ENCODE measurements at regions not wholly inside any gene's neighbourhood (a gene's known extent, or its start where the extent isn't known, plus 50 kb on each side); places are given as distances from the start of the nearest gene placed in this dataset.

GRCh38 chr4:144347121-144347520, 206.6 kb upstream of the GYPA start:
- Histone ChIP-seq H3K36me3 (ENCODE audit: control insufficient read depth, insufficient read depth, low read length) (no peaks in the 10 kb centered on the region), H3K4me1 (ENCODE audit: control insufficient read depth, insufficient read depth, low read length, poor library complexity, severe bottlenecking) (peaks cover 2% of the 10 kb centered on the region), H3K4me3 (ENCODE audit: extremely low read depth, insufficient read depth, low read length, poor library complexity, severe bottlenecking) (no peak overlapping the region), H3K9me3 (ENCODE audit: control insufficient read depth, low read length) (no peaks in the 10 kb centered on the region), H3K27ac (ENCODE audit: low read depth, low read length, severe bottlenecking) (no peak overlapping the region)
- 100% methylated on average over 1 of the region's 4 CpGs; no CpG with 5 or more reads in 1 of the 2 experiments for WGBS, 2 experiments (ENCODE audit: insufficient coverage in 2 of 2)

- Histone ChIP-seq H3K4me3 (ENCODE audit: extremely low read depth, insufficient read depth, low read length, poor library complexity, severe bottlenecking) (no peak overlapping the region), H3K9me3 (ENCODE audit: control insufficient read depth, low read length) (no peaks in the 10 kb centered on the region), H3K4me1 (ENCODE audit: control insufficient read depth, insufficient read depth, low read length, poor library complexity, severe bottlenecking) (peaks cover 29% of the 10 kb centered on the region), H3K36me3 (ENCODE audit: control insufficient read depth, insufficient read depth, low read length) (no peaks in the 10 kb centered on the region), H3K27ac (ENCODE audit: low read depth, low read length, severe bottlenecking) (no peak overlapping the region)
- WGBS, 2 experiments (ENCODE audit: insufficient coverage in 2 of 2) = no CpG with 5 or more reads among the region's 2 CpGs
Measured at GRCh38 chr4:144350706-144351105, 210.2 kb upstream of the GYPA start.

- Histone ChIP-seq H3K4me1 (ENCODE audit: control insufficient read depth, insufficient read depth, low read length, poor library complexity, severe bottlenecking) (peaks cover 33% of the 10 kb centered on the region), H3K9me3 (ENCODE audit: control insufficient read depth, low read length) (no peaks in the 10 kb centered on the region), H3K4me3 (ENCODE audit: extremely low read depth, insufficient read depth, low read length, poor library complexity, severe bottlenecking) (no peak overlapping the region), H3K36me3 (ENCODE audit: control insufficient read depth, insufficient read depth, low read length) (no peaks in the 10 kb centered on the region), H3K27ac (ENCODE audit: low read depth, low read length, severe bottlenecking) (no peak overlapping the region)
- 100% methylated on average over 1 of the region's 3 CpGs; no CpG with 5 or more reads in 1 of the 2 experiments for WGBS, 2 experiments (ENCODE audit: insufficient coverage in 2 of 2)
Measured at GRCh38 chr4:144351306-144351705, 210.8 kb upstream of the GYPA start.

GRCh38 chr4:144353292-144353691, 212.8 kb upstream of the GYPA start:
- no peak overlapping the region for H3K4me3 ChIP-seq (ENCODE audit: extremely low read depth, insufficient read depth, low read length, poor library complexity, severe bottlenecking)
- H3K4me1 ChIP-seq (ENCODE audit: control insufficient read depth, insufficient read depth, low read length, poor library complexity, severe bottlenecking) = peaks cover 48% of the 10 kb centered on the region
- no peaks in the 10 kb centered on the region for H3K36me3 ChIP-seq (ENCODE audit: control insufficient read depth, insufficient read depth, low read length)
- no peaks in the 10 kb centered on the region for H3K9me3 ChIP-seq (ENCODE audit: control insufficient read depth, low read length)
- no peak overlapping the region for H3K27ac ChIP-seq (ENCODE audit: low read depth, low read length, severe bottlenecking)
- 83 to 94% methylated on average over 4 to 5 of the region's 5 CpGs for WGBS, 2 experiments (ENCODE audit: insufficient coverage in 2 of 2)

- no peaks in the 10 kb centered on the region for H3K9me3 ChIP-seq (ENCODE audit: control insufficient read depth, low read length)
- H3K36me3 ChIP-seq (ENCODE audit: control insufficient read depth, insufficient read depth, low read length) = no peaks in the 10 kb centered on the region
- 15 to 16% methylated on average over 5 to 7 of the region's 10 CpGs for WGBS, 2 experiments (ENCODE audit: insufficient coverage in 2 of 2)
- peaks cover 56% of the 10 kb centered on the region for H3K4me1 ChIP-seq (ENCODE audit: control insufficient read depth, insufficient read depth, low read length, poor library complexity, severe bottlenecking)
- peak overlapping the region; percentile 90 for H3K27ac ChIP-seq (ENCODE audit: low read depth, low read length, severe bottlenecking)
- H3K4me3 ChIP-seq (ENCODE audit: extremely low read depth, insufficient read depth, low read length, poor library complexity, severe bottlenecking) = no peak overlapping the region
Measured at GRCh38 chr4:144355811-144356757, 215.6 kb upstream of the GYPA start.

GRCh38 chr4:144356941-144357381, 216.4 kb upstream of the GYPA start:
- WGBS, 2 experiments (ENCODE audit: insufficient coverage in 2 of 2) = 3% methylated on average over 3 to 4 of the region's 9 CpGs
- H3K4me1 ChIP-seq (ENCODE audit: control insufficient read depth, insufficient read depth, low read length, poor library complexity, severe bottlenecking) = peaks cover 55% of the 10 kb centered on the region
- peak overlapping the region; percentile 90 for H3K27ac ChIP-seq (ENCODE audit: low read depth, low read length, severe bottlenecking)
- no peak overlapping the region for H3K4me3 ChIP-seq (ENCODE audit: extremely low read depth, insufficient read depth, low read length, poor library complexity, severe bottlenecking)
- no peaks in the 10 kb centered on the region for H3K9me3 ChIP-seq (ENCODE audit: control insufficient read depth, low read length)
- H3K36me3 ChIP-seq (ENCODE audit: control insufficient read depth, insufficient read depth, low read length) = no peaks in the 10 kb centered on the region

- no peak overlapping the region for H3K4me3 ChIP-seq (ENCODE audit: extremely low read depth, insufficient read depth, low read length, poor library complexity, severe bottlenecking)
- peaks cover 45% of the 10 kb centered on the region for H3K4me1 ChIP-seq (ENCODE audit: control insufficient read depth, insufficient read depth, low read length, poor library complexity, severe bottlenecking)
- H3K36me3 ChIP-seq (ENCODE audit: control insufficient read depth, insufficient read depth, low read length) = no peaks in the 10 kb centered on the region
- no peaks in the 10 kb centered on the region for H3K9me3 ChIP-seq (ENCODE audit: control insufficient read depth, low read length)
- WGBS, 2 experiments (ENCODE audit: insufficient coverage in 2 of 2) = no CpG with 5 or more reads among the region's 3 CpGs
- H3K27ac ChIP-seq (ENCODE audit: low read depth, low read length, severe bottlenecking) = no peak overlapping the region
Measured at GRCh38 chr4:144357975-144358374, 217.5 kb upstream of the GYPA start.

GRCh38 chr4:144360146-144360793, 219.8 kb upstream of the GYPA start:
- H3K9me3 ChIP-seq (ENCODE audit: control insufficient read depth, low read length) = no peaks in the 10 kb centered on the region
- no peak overlapping the region for H3K27ac ChIP-seq (ENCODE audit: low read depth, low read length, severe bottlenecking)
- 100% methylated on average over 1 of the region's 3 CpGs for WGBS, 2 experiments (ENCODE audit: insufficient coverage in 2 of 2)
- no peaks in the 10 kb centered on the region for H3K36me3 ChIP-seq (ENCODE audit: control insufficient read depth, insufficient read depth, low read length)
- H3K4me1 ChIP-seq (ENCODE audit: control insufficient read depth, insufficient read depth, low read length, poor library complexity, severe bottlenecking) = peaks cover 31% of the 10 kb centered on the region
- no peak overlapping the region for H3K4me3 ChIP-seq (ENCODE audit: extremely low read depth, insufficient read depth, low read length, poor library complexity, severe bottlenecking)

- H3K4me3 ChIP-seq (ENCODE audit: extremely low read depth, insufficient read depth, low read length, poor library complexity, severe bottlenecking) = no peak overlapping the region
- no peaks in the 10 kb centered on the region for H3K36me3 ChIP-seq (ENCODE audit: control insufficient read depth, insufficient read depth, low read length)
- peaks cover 17% of the 10 kb centered on the region for H3K4me1 ChIP-seq (ENCODE audit: control insufficient read depth, insufficient read depth, low read length, poor library complexity, severe bottlenecking)
- H3K27ac ChIP-seq (ENCODE audit: low read depth, low read length, severe bottlenecking) = no peak overlapping the region
- no peaks in the 10 kb centered on the region for H3K9me3 ChIP-seq (ENCODE audit: control insufficient read depth, low read length)
Measured at GRCh38 chr4:144362366-144362765, 221.8 kb upstream of the GYPA start.

GRCh38 chr4:144363890-144364289, 223.4 kb upstream of the GYPA start:
- Histone ChIP-seq H3K36me3 (ENCODE audit: control insufficient read depth, insufficient read depth, low read length) (no peaks in the 10 kb centered on the region), H3K27ac (ENCODE audit: low read depth, low read length, severe bottlenecking) (no peak overlapping the region), H3K4me3 (ENCODE audit: extremely low read depth, insufficient read depth, low read length, poor library complexity, severe bottlenecking) (no peak overlapping the region), H3K9me3 (ENCODE audit: control insufficient read depth, low read length) (no peaks in the 10 kb centered on the region), H3K4me1 (ENCODE audit: control insufficient read depth, insufficient read depth, low read length, poor library complexity, severe bottlenecking) (peaks cover 8% of the 10 kb centered on the region)
- 100% methylated on average over 1 of the region's 1 CpG for WGBS, 2 experiments (ENCODE audit: insufficient coverage in 2 of 2)

- H3K27ac ChIP-seq (ENCODE audit: low read depth, low read length, severe bottlenecking) = no peak overlapping the region
- no peak overlapping the region for H3K4me3 ChIP-seq (ENCODE audit: extremely low read depth, insufficient read depth, low read length, poor library complexity, severe bottlenecking)
- WGBS, 2 experiments (ENCODE audit: insufficient coverage in 2 of 2) = no CpG with 5 or more reads among the region's 1 CpG
- H3K36me3 ChIP-seq (ENCODE audit: control insufficient read depth, insufficient read depth, low read length) = no peaks in the 10 kb centered on the region
- no peaks in the 10 kb centered on the region for H3K9me3 ChIP-seq (ENCODE audit: control insufficient read depth, low read length)
- no peaks in the 10 kb centered on the region for H3K4me1 ChIP-seq (ENCODE audit: control insufficient read depth, insufficient read depth, low read length, poor library complexity, severe bottlenecking)
Measured at GRCh38 chr4:144366425-144366824, 225.9 kb upstream of the GYPA start.

Measured in mesodermal cell (in vitro differentiated cells).